ENCODE measurements at regions not wholly inside any gene's neighbourhood (a gene's known extent, or its start where the extent isn't known, plus 50 kb on each side); places are given as distances from the start of the nearest gene placed in this dataset.

GRCh38 chr2:187842315-187842714, 288.1 kb upstream of the TFPI start:
- H3K36me3 Mint-ChIP-seq (ENCODE audit: insufficient read depth), result no peaks in the 10 kb centered on the region
- H3K27me3 Mint-ChIP-seq, result no peaks in the 10 kb centered on the region
- H3K27ac Mint-ChIP-seq, result no peak overlapping the region
- H3K4me1 Mint-ChIP-seq (ENCODE audit: low read depth in 2 of 2), result no peaks in the 10 kb centered on the region
- H3K4me3 Mint-ChIP-seq, result no peak overlapping the region
- DNase-seq, result no peak
- no peak for ATAC-seq (replicated peaks)
- H3K9me3 Mint-ChIP-seq, result peaks cover 0 to 8% of the 10 kb centered on the region in 2 donors

- peaks cover 2 to 11% of the 10 kb centered on the region in 2 donors for H3K9me3 Mint-ChIP-seq
- DNase-seq, result no peak
Measured at GRCh38 chr2:187842978-187843847, 289.0 kb upstream of the TFPI start.

GRCh38 chr2:187847245-187848208, 293.3 kb upstream of the TFPI start:
- Mint-ChIP-seq H3K9me3 (peaks cover 4 to 11% of the 10 kb centered on the region in 2 donors), H3K27me3 (no peaks in the 10 kb centered on the region), H3K27ac (no peak overlapping the region), H3K36me3 (ENCODE audit: insufficient read depth) (no peaks in the 10 kb centered on the region), H3K4me3 (no peak overlapping the region), H3K4me1 (ENCODE audit: low read depth in 2 of 2) (no peaks in the 10 kb centered on the region)
- DNase-seq (no peak), ATAC-seq (replicated peaks) (no peak)

More at GRCh38 chr2:187842978-187843847, 289.0 kb upstream of the TFPI start:
- no peaks in the 10 kb centered on the region for H3K27me3 Mint-ChIP-seq
- H3K36me3 Mint-ChIP-seq (ENCODE audit: insufficient read depth), result no peaks in the 10 kb centered on the region
- no peak for ATAC-seq (replicated peaks)
- no peak overlapping the region for H3K4me3 Mint-ChIP-seq
- no peak overlapping the region for H3K27ac Mint-ChIP-seq
- H3K4me1 Mint-ChIP-seq (ENCODE audit: low read depth in 2 of 2), result no peaks in the 10 kb centered on the region

- Mint-ChIP-seq H3K27me3 (no peaks in the 10 kb centered on the region), H3K36me3 (ENCODE audit: insufficient read depth) (no peaks in the 10 kb centered on the region), H3K27ac (no peak overlapping the region), H3K4me1 (ENCODE audit: low read depth in 2 of 2) (no peaks in the 10 kb centered on the region), H3K4me3 (no peak overlapping the region), H3K9me3 (peaks cover 4 to 6% of the 10 kb centered on the region in 2 donors)
- no peak for DNase-seq
- no peak for ATAC-seq (replicated peaks)
Measured at GRCh38 chr2:187851955-187852561, 297.8 kb upstream of the TFPI start.

GRCh38 chr2:187853381-187853791, 299.2 kb upstream of the TFPI start:
- H3K27me3 Mint-ChIP-seq, result no peaks in the 10 kb centered on the region
- no peak for ATAC-seq (replicated peaks)
- H3K27ac Mint-ChIP-seq, result no peak overlapping the region

GRCh38 chr2:187854801-187855200, 300.6 kb upstream of the TFPI start:
- DNase-seq (no peak), ATAC-seq (replicated peaks) (no peak)
- Mint-ChIP-seq H3K36me3 (ENCODE audit: insufficient read depth) (no peaks in the 10 kb centered on the region), H3K27ac (no peak overlapping the region), H3K27me3 (no peaks in the 10 kb centered on the region), H3K9me3 (peaks cover 4 to 17% of the 10 kb centered on the region in 2 donors), H3K4me3 (no peak overlapping the region), H3K4me1 (ENCODE audit: low read depth in 2 of 2) (no peaks in the 10 kb centered on the region)

More at GRCh38 chr2:187853381-187853791, 299.2 kb upstream of the TFPI start:
- Mint-ChIP-seq H3K9me3 (peaks cover 2 to 5% of the 10 kb centered on the region in 2 donors), H3K4me3 (no peak overlapping the region), H3K36me3 (ENCODE audit: insufficient read depth) (no peaks in the 10 kb centered on the region), H3K4me1 (ENCODE audit: low read depth in 2 of 2) (no peaks in the 10 kb centered on the region)
- DNase-seq, result no peak

- peaks cover 2 to 19% of the 10 kb centered on the region in 2 donors for H3K9me3 Mint-ChIP-seq
- H3K4me1 Mint-ChIP-seq (ENCODE audit: low read depth in 2 of 2), result no peaks in the 10 kb centered on the region
- H3K36me3 Mint-ChIP-seq (ENCODE audit: insufficient read depth), result no peaks in the 10 kb centered on the region
- H3K4me3 Mint-ChIP-seq, result no peak overlapping the region
- no peak for DNase-seq
- H3K27me3 Mint-ChIP-seq, result no peaks in the 10 kb centered on the region
- H3K27ac Mint-ChIP-seq, result no peak overlapping the region
- no peak for ATAC-seq (replicated peaks)
Measured at GRCh38 chr2:187855689-187856088, 301.5 kb upstream of the TFPI start.

GRCh38 chr2:187857826-187858225, 303.6 kb upstream of the TFPI start:
- H3K27ac Mint-ChIP-seq, result no peak overlapping the region
- no peak for ATAC-seq (replicated peaks)
- H3K36me3 Mint-ChIP-seq (ENCODE audit: insufficient read depth), result no peaks in the 10 kb centered on the region
- H3K9me3 Mint-ChIP-seq, result peaks cover 2 to 19% of the 10 kb centered on the region in 2 donors
- H3K4me1 Mint-ChIP-seq (ENCODE audit: low read depth in 2 of 2), result no peaks in the 10 kb centered on the region
- H3K27me3 Mint-ChIP-seq, result no peaks in the 10 kb centered on the region
- DNase-seq, result no peak
- no peak overlapping the region for H3K4me3 Mint-ChIP-seq

GRCh38 chr2:187862715-187863114, 308.5 kb upstream of the TFPI start:
- Mint-ChIP-seq H3K27ac (no peak overlapping the region), H3K9me3 (peaks cover 6 to 38% of the 10 kb centered on the region in 2 donors), H3K27me3 (no peaks in the 10 kb centered on the region), H3K36me3 (ENCODE audit: insufficient read depth) (no peaks in the 10 kb centered on the region), H3K4me1 (ENCODE audit: low read depth in 2 of 2) (no peaks in the 10 kb centered on the region), H3K4me3 (no peak overlapping the region)
- DNase-seq (no peak), ATAC-seq (replicated peaks) (no peak)

GRCh38 chr2:187865025-187865424, 310.8 kb upstream of the TFPI start:
- H3K9me3 Mint-ChIP-seq, result peaks cover 18 to 43% of the 10 kb centered on the region in 2 donors
- no peak overlapping the region for H3K4me3 Mint-ChIP-seq
- no peak for DNase-seq
- H3K27ac Mint-ChIP-seq, result no peak overlapping the region
- H3K36me3 Mint-ChIP-seq (ENCODE audit: insufficient read depth), result no peaks in the 10 kb centered on the region
- ATAC-seq (replicated peaks), result no peak
- no peaks in the 10 kb centered on the region for H3K4me1 Mint-ChIP-seq (ENCODE audit: low read depth in 2 of 2)
- no peaks in the 10 kb centered on the region for H3K27me3 Mint-ChIP-seq

GRCh38 chr2:187867165-187867564, 312.9 kb upstream of the TFPI start:
- Mint-ChIP-seq H3K27me3 (no peaks in the 10 kb centered on the region), H3K4me1 (ENCODE audit: low read depth in 2 of 2) (no peaks in the 10 kb centered on the region), H3K27ac (no peak overlapping the region), H3K9me3 (peaks cover 18 to 43% of the 10 kb centered on the region in 2 donors), H3K36me3 (ENCODE audit: insufficient read depth) (no peaks in the 10 kb centered on the region), H3K4me3 (no peak overlapping the region)
- ATAC-seq (replicated peaks), result no peak
- DNase-seq, result no peak

- H3K27me3 Mint-ChIP-seq, result no peaks in the 10 kb centered on the region
- H3K4me1 Mint-ChIP-seq (ENCODE audit: low read depth in 2 of 2), result no peaks in the 10 kb centered on the region
- no peak for DNase-seq
- ATAC-seq (replicated peaks), result no peak
- peaks cover 18 to 43% of the 10 kb centered on the region in 2 donors for H3K9me3 Mint-ChIP-seq
- H3K4me3 Mint-ChIP-seq, result no peak overlapping the region
- H3K27ac Mint-ChIP-seq, result no peak overlapping the region
- no peaks in the 10 kb centered on the region for H3K36me3 Mint-ChIP-seq (ENCODE audit: insufficient read depth)
Measured at GRCh38 chr2:187869195-187869594, 315.0 kb upstream of the TFPI start.

GRCh38 chr2:187871506-187871905, 317.3 kb upstream of the TFPI start:
- Mint-ChIP-seq H3K27ac (no peak overlapping the region), H3K4me1 (ENCODE audit: low read depth in 2 of 2) (no peaks in the 10 kb centered on the region), H3K27me3 (no peaks in the 10 kb centered on the region), H3K36me3 (ENCODE audit: insufficient read depth) (no peaks in the 10 kb centered on the region), H3K9me3 (peaks cover 16 to 35% of the 10 kb centered on the region in 2 donors), H3K4me3 (no peak overlapping the region)
- no peak for ATAC-seq (replicated peaks)
- no peak for DNase-seq
